ENCODE measurements at regions not wholly inside any gene's neighbourhood (a gene's known extent, or its start where the extent isn't known, plus 50 kb on each side); places are given as distances from the start of the nearest gene placed in this dataset.

DNA sequence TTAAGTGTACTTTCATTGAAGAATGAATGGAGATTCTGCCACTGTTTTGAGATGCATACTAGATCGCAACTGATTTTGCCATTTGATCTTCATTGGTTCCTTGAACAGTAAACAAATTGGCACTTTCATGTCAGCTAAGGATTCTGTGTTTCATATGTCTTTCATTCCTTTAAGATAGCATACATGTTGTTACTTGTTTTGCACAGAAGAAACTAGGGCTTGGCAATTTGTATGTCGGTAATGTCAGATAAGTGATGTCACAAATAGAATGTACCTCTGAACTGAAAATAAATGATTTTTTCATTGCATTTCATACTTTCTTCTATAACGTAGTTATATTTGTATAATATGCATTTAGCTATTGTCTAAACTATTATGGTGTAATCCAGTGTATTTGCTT, 73.2 kb upstream of the TENM3 start:
- DNase-seq (ENCODE audit: low read depth in 2 of 2) = no peak

DNA sequence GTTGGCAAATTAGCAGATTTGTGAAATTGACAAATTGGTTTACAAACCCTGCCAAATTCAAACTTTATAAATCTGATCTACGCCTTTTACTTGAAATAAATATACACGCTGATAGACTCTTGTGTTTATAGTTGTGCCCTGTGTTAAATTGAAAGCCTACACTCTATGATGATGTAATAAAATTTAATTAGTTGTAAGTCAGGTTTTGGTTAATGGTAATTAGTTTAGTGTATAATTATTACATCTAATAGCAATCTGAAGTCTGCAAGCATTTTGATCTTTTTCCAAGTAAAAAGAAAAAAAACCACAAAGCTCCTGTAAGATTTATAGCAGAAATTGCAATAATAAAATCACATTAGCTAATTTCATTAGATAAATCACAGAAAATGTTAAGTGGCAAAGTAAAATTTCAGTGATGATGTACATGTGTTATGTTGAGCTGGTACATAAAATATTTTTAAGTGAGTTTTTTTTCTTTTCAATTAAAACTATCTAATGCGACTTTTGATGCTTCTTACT, 72.7 kb upstream of the TENM3 start:
- DNase-seq (ENCODE audit: low read depth in 2 of 2) = no peak

- no peak for DNase-seq (ENCODE audit: low read depth in 2 of 2)
Measured at GRCh38 chr4:182174979-182175378, 68.2 kb upstream of the TENM3 start.

GRCh38 chr4:182175788-182176519, 67.2 kb upstream of the TENM3 start:
- DNase-seq (ENCODE audit: low read depth in 2 of 2) = no peak

- DNase-seq (ENCODE audit: low read depth in 2 of 2) = no peak
Measured at GRCh38 chr4:182177166-182177565, 66.0 kb upstream of the TENM3 start.

DNA sequence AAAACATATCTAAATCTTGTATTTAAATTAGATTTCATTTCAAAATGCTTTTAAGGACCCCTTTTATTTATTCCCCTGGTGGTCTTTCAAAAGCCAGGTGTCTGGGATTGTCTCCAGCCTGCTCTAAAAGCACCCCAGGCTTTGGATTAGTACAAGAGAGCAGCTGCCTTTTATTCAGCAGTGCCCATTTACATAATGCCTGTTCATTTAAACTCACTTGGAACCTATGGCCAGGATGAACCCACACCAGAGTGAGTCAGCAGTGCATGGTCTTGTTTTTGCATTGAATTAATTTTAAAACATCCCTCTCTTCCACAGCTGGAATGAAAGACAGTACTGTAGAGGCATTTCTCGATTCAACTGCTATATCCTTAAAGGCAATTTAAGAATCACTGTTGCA, 64.1 kb upstream of the TENM3 start:
- no peak for DNase-seq (ENCODE audit: low read depth in 2 of 2)

DNA sequence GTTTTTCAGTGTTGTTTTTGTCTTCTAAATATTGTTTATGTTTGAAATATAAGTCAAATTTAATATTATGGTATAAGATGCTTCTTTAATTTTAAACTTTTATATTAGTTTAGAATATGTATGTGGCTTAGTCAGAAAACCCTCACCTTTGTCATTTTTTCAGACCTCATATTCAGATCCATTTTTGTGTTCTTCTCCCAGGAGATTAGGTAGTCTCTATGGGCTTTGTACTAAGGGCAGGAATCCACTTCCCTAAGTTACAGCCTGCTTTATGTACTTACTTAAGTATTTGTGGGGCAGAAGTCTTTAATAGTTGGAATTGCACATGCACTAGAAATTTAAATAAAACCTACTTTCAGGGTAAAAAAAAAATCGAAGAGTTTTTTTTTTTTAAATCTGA, 63.5 kb upstream of the TENM3 start:
- DNase-seq (ENCODE audit: low read depth in 2 of 2) = no peak

DNA sequence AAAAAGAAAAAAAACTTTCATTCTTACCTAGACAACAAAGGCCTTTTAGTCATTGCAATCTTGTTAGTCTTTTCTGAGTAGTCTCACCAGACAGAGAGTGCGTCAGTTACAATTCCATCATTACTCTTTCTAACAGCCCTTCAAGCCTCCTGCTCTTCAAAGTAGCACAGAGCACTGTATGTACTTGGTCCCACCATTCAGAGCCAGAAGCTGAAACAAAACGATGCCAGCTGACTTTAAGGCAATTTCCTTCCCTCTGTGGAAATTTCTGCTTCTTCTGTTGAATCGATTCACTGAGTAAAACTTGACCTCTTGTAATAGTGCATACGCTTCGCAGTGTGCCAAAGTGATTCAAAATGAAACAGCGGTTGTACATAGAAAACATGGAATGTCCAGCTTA, 57.7 kb upstream of the TENM3 start:
- DNase-seq (ENCODE audit: low read depth in 2 of 2) = no peak

DNA sequence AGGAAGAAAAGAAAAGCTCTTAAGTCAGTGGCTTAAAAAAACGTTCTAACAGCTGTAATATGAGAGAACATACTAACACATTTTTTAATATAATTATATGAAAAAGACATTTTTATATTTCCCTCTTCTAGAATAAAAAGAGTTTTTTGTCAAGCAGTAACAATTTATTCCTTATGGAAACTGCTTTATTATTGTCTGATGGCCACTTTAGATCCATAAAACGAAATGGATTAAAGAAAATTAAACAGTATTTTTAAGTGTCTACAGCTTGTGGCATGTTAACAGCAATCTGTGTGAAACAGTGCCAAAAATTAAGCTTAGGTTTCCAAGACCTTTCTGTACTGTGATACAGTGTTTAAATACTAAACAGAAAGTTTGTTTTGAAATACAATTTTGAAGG, 55.5 kb upstream of the TENM3 start:
- no peak for DNase-seq (ENCODE audit: low read depth in 2 of 2)

DNA sequence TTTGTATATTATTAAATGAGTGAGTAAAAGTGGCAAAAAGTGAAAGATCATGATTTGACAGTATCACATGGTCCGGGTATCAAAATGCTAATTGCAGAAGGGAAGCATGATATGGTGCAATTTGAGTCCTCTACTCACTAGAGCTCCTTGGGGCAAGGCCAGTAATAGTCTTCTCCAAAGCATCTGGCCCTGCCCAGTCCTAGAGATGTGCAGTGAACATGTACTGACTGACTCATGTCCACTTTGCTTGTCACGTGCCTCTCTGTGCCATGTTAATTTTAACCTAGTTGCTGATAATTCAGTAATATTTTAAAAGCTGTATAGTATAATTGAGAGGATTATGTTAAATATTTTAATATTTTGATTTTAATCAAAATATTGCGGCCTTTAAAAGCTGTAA, 54.6 kb upstream of the TENM3 start:
- DNase-seq (ENCODE audit: low read depth in 2 of 2) = no peak

DNA sequence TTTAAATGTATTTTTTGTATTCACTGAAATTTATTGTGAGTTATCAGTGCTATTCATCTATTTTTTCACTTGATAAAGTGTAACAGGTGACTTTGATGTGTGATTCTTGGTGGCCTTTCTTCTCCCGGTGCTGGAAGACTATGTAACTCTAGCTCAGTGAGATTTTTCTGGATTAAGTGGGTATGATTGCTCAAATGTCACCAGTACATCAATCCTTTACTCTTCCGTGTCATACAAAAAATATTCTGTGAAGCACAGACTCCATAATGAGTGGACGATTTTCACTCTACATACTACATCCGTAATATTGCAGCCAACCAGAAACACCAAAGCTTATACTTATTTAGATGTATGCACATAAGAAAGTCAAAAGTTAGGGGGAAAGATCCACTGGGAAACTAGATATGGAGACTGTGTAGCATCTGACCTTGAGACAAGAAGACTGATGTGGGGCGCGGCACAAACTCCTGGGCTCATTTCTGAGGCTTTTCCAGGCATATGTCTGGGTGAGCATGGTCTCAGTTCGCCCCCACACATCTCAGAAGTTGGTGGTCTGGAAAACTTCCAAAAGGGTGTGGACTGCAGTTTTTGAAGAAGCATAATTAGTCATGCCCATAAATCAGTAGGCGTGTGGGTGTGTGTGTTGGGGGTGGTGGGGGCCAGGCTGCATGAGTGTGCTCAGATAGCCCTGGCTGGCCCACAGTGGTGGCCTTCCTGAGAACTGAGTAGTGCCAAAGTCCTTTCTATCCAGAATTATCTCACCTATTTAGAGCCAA, 53.9 kb upstream of the TENM3 start:
- DNase-seq (ENCODE audit: low read depth in 2 of 2) = no peak

DNA sequence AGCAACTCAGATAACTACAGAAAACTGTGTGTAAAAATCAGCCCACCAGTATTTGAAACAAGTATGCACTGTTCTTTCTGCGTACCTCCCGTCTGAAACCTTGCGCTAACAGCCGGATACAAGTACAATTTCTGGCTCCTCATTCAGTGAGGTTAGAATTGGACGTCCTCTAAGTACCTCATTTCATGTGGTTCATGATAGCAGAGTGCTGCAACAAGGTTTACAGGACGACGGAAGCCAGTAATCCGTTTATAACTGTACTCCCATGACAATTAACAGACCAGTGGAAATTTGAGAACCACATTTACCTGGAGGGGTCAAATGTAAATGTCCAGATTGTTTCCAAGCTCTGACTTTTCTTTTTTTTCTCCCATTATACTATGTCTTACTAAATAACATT, 52.9 kb upstream of the TENM3 start:
- no peak for DNase-seq (ENCODE audit: low read depth in 2 of 2)

DNA sequence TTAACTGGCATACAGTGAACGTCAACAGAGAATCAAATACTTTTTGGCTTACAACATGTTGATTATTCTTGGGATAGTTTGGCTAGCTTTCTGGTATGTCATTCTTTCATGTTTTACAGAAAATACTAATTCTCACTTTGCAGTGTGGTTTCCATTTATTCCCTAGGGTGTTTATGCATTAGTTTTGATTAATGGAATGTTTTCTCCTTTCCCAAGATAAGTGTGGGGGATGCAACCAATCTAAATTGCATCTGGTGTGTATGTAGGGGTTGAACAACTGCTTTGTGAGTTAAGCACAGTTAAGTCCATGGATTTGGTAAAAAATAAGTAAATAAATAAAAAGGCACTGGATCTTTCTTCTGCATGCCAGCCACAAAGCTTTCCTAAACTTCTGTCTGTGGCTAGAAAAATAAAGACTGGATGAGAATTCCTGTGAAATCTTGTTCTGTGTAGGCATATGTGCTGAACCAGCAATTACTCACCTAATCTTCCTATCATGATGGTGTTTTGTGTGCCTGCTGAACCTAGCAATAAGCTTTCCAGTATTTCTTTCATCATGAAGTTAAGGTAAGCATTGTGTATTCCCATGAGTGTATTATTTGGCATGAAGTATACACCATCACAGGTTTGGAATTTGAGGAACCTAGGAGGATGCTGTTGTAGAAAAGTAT, 50.6 kb upstream of the TENM3 start:
- no peak for DNase-seq (ENCODE audit: low read depth in 2 of 2)

GRCh38 chr4:182193311-182193710, 49.9 kb upstream of the TENM3 start:
- DNase-seq (ENCODE audit: low read depth in 2 of 2) = no peak
